T-helper 2 cell treated with Interferon-gamma antibody and Interleukin-4, amounts not matched to agents 5 μg/mL and 100 μg/mL, for 36 hours (primary cell): ENCODE measurements at regions not wholly inside any gene's neighbourhood (a gene's known extent, or its start where the extent isn't known, plus 50 kb on each side); places are given as distances from the start of the nearest gene placed in this dataset.
"Not testable (repeated sequence)": the region's sequence is repeated elsewhere in the genome, so short reads cannot be mapped to it uniquely, and the experiment has no call there.

Source experiments
- DNase-seq: peaks from one replicate; pipeline ENCODE4 v3.0.0; 2021; ENCODE audit warnings: low spot score
- H3K27ac Mint-ChIP-seq: one replicate; pipeline ENCODE4 v1.8.0; 2021; ENCODE audit warnings: mild to moderate bottlenecking, mixed read lengths
- H3K27me3 Mint-ChIP-seq: one replicate; pipeline ENCODE4 v1.8.0; 2021; ENCODE audit warnings: low read depth, mixed read lengths
- H3K36me3 Mint-ChIP-seq: one replicate; pipeline ENCODE4 v1.8.0; 2021; ENCODE audit warnings: low read depth, mixed read lengths
- H3K4me1 Mint-ChIP-seq: one replicate; pipeline ENCODE4 v1.8.0; 2021; ENCODE audit warnings: low read depth, mixed read lengths
- H3K4me3 Mint-ChIP-seq: one replicate; pipeline ENCODE4 v1.8.0; 2022; ENCODE audit warnings: mild to moderate bottlenecking, moderate library complexity, mixed read lengths
- H3K9me3 Mint-ChIP-seq: one replicate; pipeline ENCODE4 v1.8.0; 2021; ENCODE audit warnings: mixed read lengths

- H3K36me3 Mint-ChIP-seq: no peaks in the 10 kb centered on the region
- H3K4me1 Mint-ChIP-seq: no peaks in the 10 kb centered on the region
Measured at GRCh38 chr5:136743052-136743451, 377.7 kb upstream of the TRPC7 start.

GRCh38 chr5:136740228-136740627 lies 374.9 kb upstream of the TRPC7 start:
- peaks cover 20% of the 10 kb centered on the region for H3K9me3 Mint-ChIP-seq
- H3K36me3 Mint-ChIP-seq: no peaks in the 10 kb centered on the region
- H3K27ac Mint-ChIP-seq: no peak overlapping the region
- no peaks in the 10 kb centered on the region for H3K4me1 Mint-ChIP-seq
- H3K4me3 Mint-ChIP-seq: no peak overlapping the region
- H3K27me3 Mint-ChIP-seq: no peaks in the 10 kb centered on the region
- DNase-seq: no peak

More at GRCh38 chr5:136743052-136743451, 377.7 kb upstream of the TRPC7 start:
- no peak for DNase-seq
- Mint-ChIP-seq H3K27me3 (no peaks in the 10 kb centered on the region), H3K27ac (no peak overlapping the region), H3K4me3 (no peak overlapping the region), H3K9me3 (peaks cover 20% of the 10 kb centered on the region)

- H3K4me1 Mint-ChIP-seq, H3K36me3 Mint-ChIP-seq, H3K27ac Mint-ChIP-seq, DNase-seq, H3K4me3 Mint-ChIP-seq, H3K27me3 Mint-ChIP-seq: not testable (repeated sequence)
- H3K9me3 Mint-ChIP-seq: peaks cover 20% of the 10 kb centered on the region
Measured at GRCh38 chr5:136739271-136739670, 373.9 kb upstream of the TRPC7 start.

GRCh38 chr5:136738829-136739228 lies 373.5 kb upstream of the TRPC7 start:
- Mint-ChIP-seq H3K4me3 (no peak overlapping the region), H3K27me3 (no peaks in the 10 kb centered on the region), H3K36me3 (no peaks in the 10 kb centered on the region), H3K4me1 (no peaks in the 10 kb centered on the region), H3K27ac (no peak overlapping the region), H3K9me3 (peaks cover 17% of the 10 kb centered on the region)
- no peak for DNase-seq

GRCh38 chr5:136736021-136736420 lies 370.7 kb upstream of the TRPC7 start:
- Mint-ChIP-seq H3K9me3 (peaks cover 7% of the 10 kb centered on the region), H3K4me1 (no peaks in the 10 kb centered on the region), H3K4me3 (no peak overlapping the region)

GRCh38 chr5:136735611-136736010 lies 370.3 kb upstream of the TRPC7 start:
- not testable (repeated sequence) for H3K4me1 Mint-ChIP-seq, H3K4me3 Mint-ChIP-seq, DNase-seq

More at GRCh38 chr5:136736021-136736420, 370.7 kb upstream of the TRPC7 start:
- no peak overlapping the region for H3K27ac Mint-ChIP-seq
- no peaks in the 10 kb centered on the region for H3K27me3 Mint-ChIP-seq
- DNase-seq: no peak
- H3K36me3 Mint-ChIP-seq: no peaks in the 10 kb centered on the region

GRCh38 chr5:136734628-136735027 lies 369.3 kb upstream of the TRPC7 start:
- H3K27me3 Mint-ChIP-seq: no peaks in the 10 kb centered on the region
- no peak overlapping the region for H3K27ac Mint-ChIP-seq
- no peak overlapping the region for H3K4me3 Mint-ChIP-seq
- no peaks in the 10 kb centered on the region for H3K4me1 Mint-ChIP-seq
- DNase-seq: no peak
- H3K36me3 Mint-ChIP-seq: no peaks in the 10 kb centered on the region
- H3K9me3 Mint-ChIP-seq: peaks cover 7% of the 10 kb centered on the region

More at GRCh38 chr5:136735611-136736010, 370.3 kb upstream of the TRPC7 start:
- not testable (repeated sequence) for H3K9me3 Mint-ChIP-seq, H3K36me3 Mint-ChIP-seq, H3K27me3 Mint-ChIP-seq, H3K27ac Mint-ChIP-seq

GRCh38 chr5:136732751-136733150 lies 367.4 kb upstream of the TRPC7 start:
- Mint-ChIP-seq H3K4me3 (no peak overlapping the region), H3K36me3 (no peaks in the 10 kb centered on the region), H3K9me3 (no peaks in the 10 kb centered on the region), H3K4me1 (no peaks in the 10 kb centered on the region), H3K27me3 (no peaks in the 10 kb centered on the region), H3K27ac (no peak overlapping the region)
- DNase-seq: no peak

- Mint-ChIP-seq H3K27me3 (no peaks in the 10 kb centered on the region), H3K9me3 (no peaks in the 10 kb centered on the region), H3K4me1 (no peaks in the 10 kb centered on the region), H3K27ac (no peak overlapping the region), H3K36me3 (no peaks in the 10 kb centered on the region), H3K4me3 (no peak overlapping the region)
- DNase-seq: no peak
Measured at GRCh38 chr5:136731241-136731900, 366.0 kb upstream of the TRPC7 start.

- H3K36me3 Mint-ChIP-seq: no peaks in the 10 kb centered on the region
- no peaks in the 10 kb centered on the region for H3K9me3 Mint-ChIP-seq
- H3K4me1 Mint-ChIP-seq: no peaks in the 10 kb centered on the region
- H3K27me3 Mint-ChIP-seq: no peaks in the 10 kb centered on the region
- no peak overlapping the region for H3K27ac Mint-ChIP-seq
- DNase-seq: no peak
- H3K4me3 Mint-ChIP-seq: no peak overlapping the region
Measured at GRCh38 chr5:136730426-136730825, 365.1 kb upstream of the TRPC7 start.

GRCh38 chr5:136729901-136730355 lies 364.6 kb upstream of the TRPC7 start:
- Mint-ChIP-seq H3K9me3 (no peaks in the 10 kb centered on the region), H3K4me3 (no peak overlapping the region), H3K36me3 (no peaks in the 10 kb centered on the region), H3K27ac (no peak overlapping the region), H3K27me3 (no peaks in the 10 kb centered on the region), H3K4me1 (no peaks in the 10 kb centered on the region)
- no peak for DNase-seq

GRCh38 chr5:136726506-136726905 lies 361.2 kb upstream of the TRPC7 start:
- no peak for DNase-seq

GRCh38 chr5:136724161-136724560 lies 358.8 kb upstream of the TRPC7 start:
- H3K4me3 Mint-ChIP-seq: no peak overlapping the region
- H3K9me3 Mint-ChIP-seq: no peaks in the 10 kb centered on the region
- H3K4me1 Mint-ChIP-seq: no peaks in the 10 kb centered on the region
- H3K27ac Mint-ChIP-seq: no peak overlapping the region
- no peaks in the 10 kb centered on the region for H3K27me3 Mint-ChIP-seq
- DNase-seq: no peak
- no peaks in the 10 kb centered on the region for H3K36me3 Mint-ChIP-seq

More at GRCh38 chr5:136726506-136726905, 361.2 kb upstream of the TRPC7 start:
- no peak overlapping the region for H3K27ac Mint-ChIP-seq
- H3K27me3 Mint-ChIP-seq: no peaks in the 10 kb centered on the region
- H3K4me3 Mint-ChIP-seq: no peak overlapping the region
- H3K4me1 Mint-ChIP-seq: no peaks in the 10 kb centered on the region
- H3K9me3 Mint-ChIP-seq: no peaks in the 10 kb centered on the region
- no peaks in the 10 kb centered on the region for H3K36me3 Mint-ChIP-seq

GRCh38 chr5:136722581-136722980 lies 357.2 kb upstream of the TRPC7 start:
- Mint-ChIP-seq H3K27ac (no peak overlapping the region), H3K36me3 (no peaks in the 10 kb centered on the region), H3K9me3 (no peaks in the 10 kb centered on the region), H3K4me1 (no peaks in the 10 kb centered on the region), H3K4me3 (no peak overlapping the region), H3K27me3 (no peaks in the 10 kb centered on the region)
- no peak for DNase-seq

- Mint-ChIP-seq H3K27me3 (no peaks in the 10 kb centered on the region), H3K36me3 (no peaks in the 10 kb centered on the region), H3K27ac (no peak overlapping the region), H3K4me1 (no peaks in the 10 kb centered on the region), H3K4me3 (no peak overlapping the region), H3K9me3 (no peaks in the 10 kb centered on the region)
- no peak for DNase-seq
Measured at GRCh38 chr5:136722086-136722485, 356.7 kb upstream of the TRPC7 start.
